ENCODE measurements at regions not wholly inside any gene's neighbourhood (a gene's known extent, or its start where the extent isn't known, plus 50 kb on each side); places are given as distances from the start of the nearest gene placed in this dataset.
"Not testable (repeated sequence)": the region's sequence is repeated elsewhere in the genome, so short reads cannot be mapped to it uniquely, and the experiment has no call there.

DNA sequence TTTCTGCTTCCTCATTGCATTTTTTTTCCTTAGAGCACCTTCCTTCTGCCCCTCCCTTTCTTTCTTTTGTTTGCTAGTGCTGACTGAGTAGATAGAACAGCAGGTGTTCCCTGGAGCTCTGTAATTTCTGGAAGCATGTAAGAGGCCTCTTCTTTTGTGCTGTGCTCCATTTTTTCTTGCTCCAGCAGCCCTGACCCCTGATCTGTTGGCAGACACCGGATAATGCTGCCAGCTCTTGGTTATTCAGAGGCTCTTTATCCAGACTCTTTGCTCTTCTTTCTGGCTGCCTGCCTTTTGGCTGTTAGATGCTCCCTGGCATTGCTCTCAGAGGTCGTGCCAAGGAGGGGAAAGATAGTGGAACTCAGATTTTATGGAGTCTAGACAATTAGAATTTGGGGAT, 104.4 kb upstream of the RBMS3 start:
- peaks cover 4% of the 10 kb centered on the region for H3K4me1 Mint-ChIP-seq (ENCODE audit: low read depth)
- H3K27ac Mint-ChIP-seq (ENCODE audit: unreplicated experiment): no peak overlapping the region
- TF ChIP-seq CTCF (IDR thresholded peaks at IDR 0.05): no peak
- H3K27me3 Mint-ChIP-seq (ENCODE audit: low read depth): no peaks in the 10 kb centered on the region
- H3K9me3 Mint-ChIP-seq (ENCODE audit: low read depth): peaks cover 2% of the 10 kb centered on the region
- no peak for DNase-seq (ENCODE audit: low spot score)
- no peak overlapping the region for H3K4me3 Mint-ChIP-seq (ENCODE audit: unreplicated experiment)
- H3K36me3 Mint-ChIP-seq (ENCODE audit: low read depth): no peaks in the 10 kb centered on the region

- Mint-ChIP-seq H3K4me1 (ENCODE audit: low read depth) (peaks cover 5% of the 10 kb centered on the region), H3K27ac (ENCODE audit: unreplicated experiment) (no peak overlapping the region), H3K4me3 (ENCODE audit: unreplicated experiment) (no peak overlapping the region), H3K36me3 (ENCODE audit: low read depth) (no peaks in the 10 kb centered on the region), H3K27me3 (ENCODE audit: low read depth) (no peaks in the 10 kb centered on the region), H3K9me3 (ENCODE audit: low read depth) (peaks cover 5% of the 10 kb centered on the region)
- DNase-seq (ENCODE audit: low spot score): no peak
- no peak for TF ChIP-seq CTCF (IDR thresholded peaks at IDR 0.05)
Observed at GRCh38 chr3:29178809-29179793, 101.8 kb upstream of the RBMS3 start.

GRCh38 chr3:29181149-29181780, 99.6 kb upstream of the RBMS3 start:
- no peak for TF ChIP-seq CTCF (IDR thresholded peaks at IDR 0.05)
- Mint-ChIP-seq H3K9me3 (ENCODE audit: low read depth) (peaks cover 5% of the 10 kb centered on the region), H3K27ac (ENCODE audit: unreplicated experiment) (no peak overlapping the region), H3K4me3 (ENCODE audit: unreplicated experiment) (no peak overlapping the region), H3K4me1 (ENCODE audit: low read depth) (peaks cover 21% of the 10 kb centered on the region), H3K36me3 (ENCODE audit: low read depth) (no peaks in the 10 kb centered on the region), H3K27me3 (ENCODE audit: low read depth) (no peaks in the 10 kb centered on the region)
- DNase-seq (ENCODE audit: low spot score): no peak

DNA sequence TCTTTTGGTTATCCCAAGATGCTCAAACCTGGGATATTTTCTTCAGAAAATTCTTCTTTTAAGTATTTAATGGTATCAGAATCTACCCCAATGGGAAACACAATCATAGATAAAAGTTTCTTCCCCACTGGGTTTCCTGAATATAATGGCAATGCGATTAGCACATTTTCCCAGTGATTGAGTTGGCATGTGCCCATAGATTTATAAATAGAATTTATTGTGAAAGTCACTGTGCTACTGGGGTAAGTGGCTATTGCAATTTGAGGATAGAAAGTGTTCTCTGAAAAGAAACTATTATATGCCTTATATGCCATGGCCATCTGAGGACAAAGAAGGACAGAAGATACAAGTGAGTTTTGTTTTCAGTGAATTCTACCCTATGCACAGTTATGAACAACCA, 99.0 kb upstream of the RBMS3 start:
- Mint-ChIP-seq H3K4me1 (ENCODE audit: low read depth) (peaks cover 28% of the 10 kb centered on the region), H3K9me3 (ENCODE audit: low read depth) (peaks cover 5% of the 10 kb centered on the region), H3K4me3 (ENCODE audit: unreplicated experiment) (no peak overlapping the region), H3K27me3 (ENCODE audit: low read depth) (no peaks in the 10 kb centered on the region), H3K27ac (ENCODE audit: unreplicated experiment) (no peak overlapping the region), H3K36me3 (ENCODE audit: low read depth) (no peaks in the 10 kb centered on the region)
- TF ChIP-seq CTCF (IDR thresholded peaks at IDR 0.05): no peak
- DNase-seq (ENCODE audit: low spot score): no peak

- not testable (repeated sequence) for H3K36me3 Mint-ChIP-seq (ENCODE audit: low read depth); DNase-seq (ENCODE audit: low spot score); H3K27me3 Mint-ChIP-seq (ENCODE audit: low read depth); H3K27ac Mint-ChIP-seq (ENCODE audit: unreplicated experiment); H3K9me3 Mint-ChIP-seq (ENCODE audit: low read depth); H3K4me3 Mint-ChIP-seq (ENCODE audit: unreplicated experiment)
- peaks cover 36% of the 10 kb centered on the region for H3K4me1 Mint-ChIP-seq (ENCODE audit: low read depth)
Observed at GRCh38 chr3:29182828-29183227, 98.0 kb upstream of the RBMS3 start.

Data from chondrocyte (in vitro differentiated cells).